HEK293T (cell line): ENCODE measurements at regions not wholly inside any gene's neighbourhood (a gene's known extent, or its start where the extent isn't known, plus 50 kb on each side); places are given as distances from the start of the nearest gene placed in this dataset.

Experiments
- CTCF ChIA-PET: fragments of 350-600 bp; formaldehyde crosslinking; extraction: SDS; loops from one replicate; lab custom pipeline; 2021; ENCODE audit warnings: antibody characterized with exemption, inconsistent platforms; lab: Yijun Ruan, JAX
- POLR2A ChIA-PET: fragments of 350-600 bp; formaldehyde crosslinking; extraction: SDS; loops from one replicate; lab custom pipeline; 2020; ENCODE audit warnings: antibody characterized with exemption, inconsistent platforms; lab: Yijun Ruan, JAX
- DNase-seq: peaks from one replicate; pipeline ENCODE4 v3.0.0; 2012; ENCODE audit warnings: mixed read lengths; ENCODE audit errors: extremely low spot score
- ARNT ChIP-seq: fragments of 450-650 bp; IDR thresholded peaks from 2 replicates; pipeline ENCODE4 v1.6.1; 2017; ENCODE audit warnings: mild to moderate bottlenecking
- BHLHE40 ChIP-seq: fragments of 450-650 bp; IDR thresholded peaks from 2 replicates; pipeline ENCODE4 v1.6.1; 2016; ENCODE audit warnings: mild to moderate bottlenecking, moderate library complexity, borderline replicate concordance
- CTBP1 ChIP-seq: fragments of 450-650 bp; IDR thresholded peaks from 2 replicates; pipeline ENCODE4 v1.6.1; 2016; ENCODE audit warnings: borderline replicate concordance
- ELF4 ChIP-seq: fragments of 450-650 bp; IDR thresholded peaks from 2 replicates; pipeline ENCODE4 v1.6.1; 2017; ENCODE audit warnings: antibody characterized with exemption
- FOXA1 ChIP-seq: fragments of 450-650 bp; IDR thresholded peaks from 2 replicates; pipeline ENCODE4 v1.6.1; 2016; ENCODE audit warnings: mild to moderate bottlenecking
- FOXK2 ChIP-seq: fragments of 450-650 bp; IDR thresholded peaks from 2 replicates; pipeline ENCODE4 v1.6.1; 2016; ENCODE audit warnings: mild to moderate bottlenecking
- FOXM1 ChIP-seq: fragments of 450-650 bp; IDR thresholded peaks from 2 replicates; pipeline ENCODE4 v1.6.1; 2017; ENCODE audit warnings: mild to moderate bottlenecking, borderline replicate concordance
- HDGF ChIP-seq: fragments of 450-650 bp; IDR thresholded peaks from 2 replicates; pipeline ENCODE4 v1.6.1; 2017; ENCODE audit warnings: antibody characterized with exemption, borderline replicate concordance
- L3MBTL2 ChIP-seq: fragments of 450-650 bp; conservative IDR thresholded peaks from 2 replicates; pipeline ENCODE4 v1.6.1; 2016; ENCODE audit warnings: mild to moderate bottlenecking
- LEF1 ChIP-seq: fragments of 450-650 bp; IDR thresholded peaks from 2 replicates; pipeline ENCODE4 v1.6.1; 2017; ENCODE audit warnings: mild to moderate bottlenecking, borderline replicate concordance
- NFRKB ChIP-seq: fragments of 450-650 bp; IDR thresholded peaks from 2 replicates; pipeline ENCODE4 v1.6.1; 2016; ENCODE audit warnings: mild to moderate bottlenecking, moderate library complexity
- SP1 ChIP-seq: fragments of 450-650 bp; IDR thresholded peaks from 2 replicates; pipeline ENCODE4 v1.6.1; 2017
- SUZ12 ChIP-seq: fragments of 450-650 bp; IDR thresholded peaks from 2 replicates; pipeline ENCODE4 v1.6.1; 2016; ENCODE audit warnings: mild to moderate bottlenecking
- TARDBP ChIP-seq: fragments of 450-650 bp; IDR thresholded peaks from 2 replicates; pipeline ENCODE4 v1.6.1; 2016
- ZNF384 ChIP-seq: fragments of 450-650 bp; IDR thresholded peaks from 2 replicates; pipeline ENCODE4 v1.6.1; 2016
- TF ChIP-seq, protein P1 (sequence below): fragments of 450-650 bp; IDR thresholded peaks from 2 replicates; pipeline ENCODE4 v1.6.1; 2016

DNA sequence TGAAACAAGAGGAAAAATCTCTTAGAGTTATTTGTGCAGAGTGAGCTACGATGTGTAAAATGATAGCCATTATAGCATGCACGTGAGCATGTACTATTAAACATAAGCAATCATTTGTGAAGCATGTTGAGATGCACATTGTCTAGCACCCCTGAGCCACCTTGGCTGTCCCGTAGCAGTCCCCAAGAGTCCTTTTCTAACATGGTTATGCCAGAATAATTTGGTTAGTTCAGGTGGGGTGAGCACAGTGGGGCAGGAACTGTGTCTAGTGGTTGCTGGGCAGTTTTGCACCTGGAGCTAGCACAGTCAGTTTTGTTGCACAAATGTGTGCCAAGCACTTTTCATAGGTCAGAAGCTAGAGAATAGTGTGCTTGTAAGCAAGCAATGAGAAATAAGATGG is 809.8 kb downstream of the RNF144A start:
- POLR2A ChIA-PET: no interaction called here
- CTCF ChIA-PET: no interaction called here
- TF ChIP-seq ARNT (no peak), SP1 (no peak), FOXM1 (no peak), LEF1 (no peak), SUZ12 (no peak), TARDBP (no peak), ELF4 (no peak), BHLHE40 (no peak), L3MBTL2 (no peak), NFRKB (no peak), HDGF (no peak), ZNF384 (no peak), FOXK2 (no peak), CTBP1 (no peak), FOXA1 (no peak)
- TF ChIP-seq, protein P1, sequence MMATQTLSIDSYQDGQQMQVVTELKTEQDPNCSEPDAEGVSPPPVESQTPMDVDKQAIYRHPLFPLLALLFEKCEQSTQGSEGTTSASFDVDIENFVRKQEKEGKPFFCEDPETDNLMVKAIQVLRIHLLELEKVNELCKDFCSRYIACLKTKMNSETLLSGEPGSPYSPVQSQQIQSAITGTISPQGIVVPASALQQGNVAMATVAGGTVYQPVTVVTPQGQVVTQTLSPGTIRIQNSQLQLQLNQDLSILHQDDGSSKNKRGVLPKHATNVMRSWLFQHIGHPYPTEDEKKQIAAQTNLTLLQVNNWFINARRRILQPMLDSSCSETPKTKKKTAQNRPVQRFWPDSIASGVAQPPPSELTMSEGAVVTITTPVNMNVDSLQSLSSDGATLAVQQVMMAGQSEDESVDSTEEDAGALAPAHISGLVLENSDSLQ: no peak
- DNase-seq: no peak

GRCh38 chr2:7728388-7728787 is 811.2 kb downstream of the RNF144A start:
- CTCF ChIA-PET: no interaction called here
- TF ChIP-seq SP1: no peak
- no peak for TF ChIP-seq SUZ12
- TF ChIP-seq BHLHE40: no peak
- no peak for TF ChIP-seq CTBP1
- TF ChIP-seq FOXA1: no peak
- no peak for TF ChIP-seq ELF4
- TF ChIP-seq NFRKB: no peak
- no peak for TF ChIP-seq ARNT
- TF ChIP-seq ZNF384: no peak
- TF ChIP-seq, protein P1: no peak
- no peak for TF ChIP-seq FOXM1
- TF ChIP-seq HDGF: no peak
- no peak for TF ChIP-seq TARDBP
- no peak for DNase-seq
- POLR2A ChIA-PET: no interaction called here

GRCh38 chr2:7730449-7730848 is 813.2 kb downstream of the RNF144A start:
- ChIA-PET POLR2A (no interaction called here), CTCF (no interaction called here)
- TF ChIP-seq L3MBTL2 (no peak), FOXA1 (no peak), SP1 (no peak), HDGF (no peak), ZNF384 (no peak), FOXM1 (no peak), LEF1 (no peak), CTBP1 (no peak), ELF4 (no peak), BHLHE40 (no peak), FOXK2 (no peak), NFRKB (no peak), ARNT (no peak)
- TF ChIP-seq, protein P1: no peak
- DNase-seq: no peak

- ChIA-PET CTCF (no interaction called here), POLR2A (no interaction called here)
- no peak for TF ChIP-seq BHLHE40
- TF ChIP-seq FOXK2: no peak
- no peak for TF ChIP-seq HDGF
- no peak for TF ChIP-seq ARNT
- TF ChIP-seq, protein P1: no peak
- TF ChIP-seq LEF1: no peak
- no peak for TF ChIP-seq ZNF384
- no peak for TF ChIP-seq FOXM1
- no peak for TF ChIP-seq NFRKB
- no peak for TF ChIP-seq FOXA1
- no peak for TF ChIP-seq L3MBTL2
- no peak for TF ChIP-seq TARDBP
- TF ChIP-seq CTBP1: no peak
- no peak for TF ChIP-seq SUZ12
- no peak for TF ChIP-seq SP1
- DNase-seq: no peak
Observed at GRCh38 chr2:7730990-7731389, 813.8 kb downstream of the RNF144A start.

DNA sequence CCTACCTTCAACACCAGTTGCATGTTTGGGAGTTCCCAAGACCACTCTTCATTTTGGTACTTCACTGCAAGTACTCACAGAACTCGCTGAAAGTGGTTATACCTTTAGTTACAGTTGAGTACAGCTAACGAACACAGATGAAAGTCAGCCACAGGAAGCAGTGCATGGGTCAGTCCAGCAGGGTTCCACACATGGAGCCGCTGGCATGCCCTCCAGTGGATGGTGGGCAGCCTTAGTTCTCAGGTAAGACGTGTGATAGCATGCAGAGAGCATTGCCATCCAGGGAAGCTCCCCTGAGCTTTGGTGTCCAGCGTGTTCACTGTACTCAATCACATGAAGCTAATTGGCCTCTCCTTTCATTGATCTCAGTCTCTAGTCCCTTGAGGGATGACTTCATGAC is 815.3 kb downstream of the RNF144A start:
- POLR2A ChIA-PET: no interaction called here
- TF ChIP-seq CTBP1 (no peak), L3MBTL2 (no peak), ARNT (no peak), SUZ12 (no peak), FOXK2 (no peak), FOXM1 (no peak), TARDBP (no peak), SP1 (no peak), LEF1 (no peak), ELF4 (no peak), NFRKB (no peak), FOXA1 (no peak), HDGF (no peak)
- TF ChIP-seq, protein P1: no peak
- no peak for DNase-seq
- CTCF ChIA-PET: no interaction called here
